ENCODE measurements at regions not wholly inside any gene's neighbourhood (a gene's known extent, or its start where the extent isn't known, plus 50 kb on each side); places are given as distances from the start of the nearest gene placed in this dataset.

DNA sequence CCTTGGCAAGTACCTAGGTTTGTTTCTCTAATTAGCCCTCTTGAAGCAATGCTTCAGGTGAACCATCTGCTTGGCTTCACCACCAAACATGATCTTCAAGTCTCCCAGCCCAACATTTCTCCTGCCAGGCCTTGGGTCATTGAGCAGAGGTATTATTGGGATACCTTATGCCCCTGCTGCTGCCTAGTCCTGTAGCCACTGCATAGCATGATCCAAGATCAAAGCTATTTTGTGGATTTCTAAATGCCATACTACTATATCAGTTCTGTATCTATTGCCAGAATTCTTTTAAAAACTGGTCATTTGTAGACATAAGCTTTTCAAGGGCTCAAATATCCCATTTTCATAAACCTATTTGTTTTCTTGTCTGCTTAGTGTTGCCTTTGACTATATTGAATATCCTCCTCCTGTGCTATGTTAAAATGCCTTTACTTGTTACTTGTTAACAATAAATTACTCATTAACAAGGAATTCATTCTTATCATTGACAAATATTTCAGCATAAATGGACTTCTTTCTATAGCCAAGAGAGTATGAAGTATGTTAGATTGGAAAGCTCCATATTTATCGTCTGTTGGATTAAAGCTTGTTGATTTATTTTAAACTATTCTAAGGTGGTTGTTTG is 204.5 kb upstream of the RBBP8 start:
- TF ChIP-seq, protein P1, sequence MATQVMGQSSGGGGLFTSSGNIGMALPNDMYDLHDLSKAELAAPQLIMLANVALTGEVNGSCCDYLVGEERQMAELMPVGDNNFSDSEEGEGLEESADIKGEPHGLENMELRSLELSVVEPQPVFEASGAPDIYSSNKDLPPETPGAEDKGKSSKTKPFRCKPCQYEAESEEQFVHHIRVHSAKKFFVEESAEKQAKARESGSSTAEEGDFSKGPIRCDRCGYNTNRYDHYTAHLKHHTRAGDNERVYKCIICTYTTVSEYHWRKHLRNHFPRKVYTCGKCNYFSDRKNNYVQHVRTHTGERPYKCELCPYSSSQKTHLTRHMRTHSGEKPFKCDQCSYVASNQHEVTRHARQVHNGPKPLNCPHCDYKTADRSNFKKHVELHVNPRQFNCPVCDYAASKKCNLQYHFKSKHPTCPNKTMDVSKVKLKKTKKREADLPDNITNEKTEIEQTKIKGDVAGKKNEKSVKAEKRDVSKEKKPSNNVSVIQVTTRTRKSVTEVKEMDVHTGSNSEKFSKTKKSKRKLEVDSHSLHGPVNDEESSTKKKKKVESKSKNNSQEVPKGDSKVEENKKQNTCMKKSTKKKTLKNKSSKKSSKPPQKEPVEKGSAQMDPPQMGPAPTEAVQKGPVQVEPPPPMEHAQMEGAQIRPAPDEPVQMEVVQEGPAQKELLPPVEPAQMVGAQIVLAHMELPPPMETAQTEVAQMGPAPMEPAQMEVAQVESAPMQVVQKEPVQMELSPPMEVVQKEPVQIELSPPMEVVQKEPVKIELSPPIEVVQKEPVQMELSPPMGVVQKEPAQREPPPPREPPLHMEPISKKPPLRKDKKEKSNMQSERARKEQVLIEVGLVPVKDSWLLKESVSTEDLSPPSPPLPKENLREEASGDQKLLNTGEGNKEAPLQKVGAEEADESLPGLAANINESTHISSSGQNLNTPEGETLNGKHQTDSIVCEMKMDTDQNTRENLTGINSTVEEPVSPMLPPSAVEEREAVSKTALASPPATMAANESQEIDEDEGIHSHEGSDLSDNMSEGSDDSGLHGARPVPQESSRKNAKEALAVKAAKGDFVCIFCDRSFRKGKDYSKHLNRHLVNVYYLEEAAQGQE (IDR thresholded peaks at IDR 0.05; ENCODE audit: borderline replicate concordance), result no peak
- TF ChIP-seq, protein P2, sequence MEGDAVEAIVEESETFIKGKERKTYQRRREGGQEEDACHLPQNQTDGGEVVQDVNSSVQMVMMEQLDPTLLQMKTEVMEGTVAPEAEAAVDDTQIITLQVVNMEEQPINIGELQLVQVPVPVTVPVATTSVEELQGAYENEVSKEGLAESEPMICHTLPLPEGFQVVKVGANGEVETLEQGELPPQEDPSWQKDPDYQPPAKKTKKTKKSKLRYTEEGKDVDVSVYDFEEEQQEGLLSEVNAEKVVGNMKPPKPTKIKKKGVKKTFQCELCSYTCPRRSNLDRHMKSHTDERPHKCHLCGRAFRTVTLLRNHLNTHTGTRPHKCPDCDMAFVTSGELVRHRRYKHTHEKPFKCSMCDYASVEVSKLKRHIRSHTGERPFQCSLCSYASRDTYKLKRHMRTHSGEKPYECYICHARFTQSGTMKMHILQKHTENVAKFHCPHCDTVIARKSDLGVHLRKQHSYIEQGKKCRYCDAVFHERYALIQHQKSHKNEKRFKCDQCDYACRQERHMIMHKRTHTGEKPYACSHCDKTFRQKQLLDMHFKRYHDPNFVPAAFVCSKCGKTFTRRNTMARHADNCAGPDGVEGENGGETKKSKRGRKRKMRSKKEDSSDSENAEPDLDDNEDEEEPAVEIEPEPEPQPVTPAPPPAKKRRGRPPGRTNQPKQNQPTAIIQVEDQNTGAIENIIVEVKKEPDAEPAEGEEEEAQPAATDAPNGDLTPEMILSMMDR (IDR thresholded peaks at IDR 0.05; ENCODE audit: poor library complexity, severe bottlenecking), result no peak
- no peak for TF ChIP-seq POLR2AphosphoS5 (IDR thresholded peaks at IDR 0.05)

Data from neural cell (in vitro differentiated cells).